Heart left ventricle (tissue), 13 donors: ENCODE measurements at regions not wholly inside any gene's neighbourhood (a gene's known extent, or its start where the extent isn't known, plus 50 kb on each side); places are given as distances from the start of the nearest gene placed in this dataset.

Experiments used
- POLR2A ChIP-seq, 2 donors: fragments of 450-650 bp; IDR thresholded peaks; one replicate each; pipeline ENCODE4 v1.6.1; 2017; ENCODE audit warnings: antibody characterized with exemption in 2 of 2, mild to moderate bottlenecking in 2 of 2, moderate library complexity in 2 of 2
- TF ChIP-seq, protein P1 (sequence below), 12 donors: fragments of 200-600 bp; sonication (generic) in 4 of 12; IDR thresholded peaks; one replicate each; pipeline versions ENCODE4 v1.5.0 to v1.8.0; 2018 to 2022; ENCODE audit warnings: antibody characterized with exemption in 12 of 12, mild to moderate bottlenecking in 5 of 12
- donor health status: ischemic (EF 13 %, LVEDD 7.1; RV severe dilation, severe dysfunction).
- donor health status: DM: no; HTN: yes; CAD: no.
- donor health status: DM: no; HTN: no; CAD: no.
- donor health status: ischemic (EF 25% LVEDD 6.9; RV normal size, moderate dysfunction).
- donor health status: ischemic (EF 25% LVEDD 5.7; RV mildly dilated, moderate dysfunction).
- donor health status: ischemic (EF 35%, LVEDD 5.7; RV mildly dilated, moderate dysfunction).
- donor health status: nonischemic (EF 11% LVEDD 7.7; RV severe dilation, severe dysfunction).
- donor health status: DM: yes; HTN: yes; CAD: no.
- donor health status: PGD.
- donor health status: ischemic (EF 29% LVEDD 5.4; RV normal size, mild dysfunction).
- donor health status: nonischemic (EF 23%, LVEDD 6.1; RV moderate dilation, normal function).

DNA sequence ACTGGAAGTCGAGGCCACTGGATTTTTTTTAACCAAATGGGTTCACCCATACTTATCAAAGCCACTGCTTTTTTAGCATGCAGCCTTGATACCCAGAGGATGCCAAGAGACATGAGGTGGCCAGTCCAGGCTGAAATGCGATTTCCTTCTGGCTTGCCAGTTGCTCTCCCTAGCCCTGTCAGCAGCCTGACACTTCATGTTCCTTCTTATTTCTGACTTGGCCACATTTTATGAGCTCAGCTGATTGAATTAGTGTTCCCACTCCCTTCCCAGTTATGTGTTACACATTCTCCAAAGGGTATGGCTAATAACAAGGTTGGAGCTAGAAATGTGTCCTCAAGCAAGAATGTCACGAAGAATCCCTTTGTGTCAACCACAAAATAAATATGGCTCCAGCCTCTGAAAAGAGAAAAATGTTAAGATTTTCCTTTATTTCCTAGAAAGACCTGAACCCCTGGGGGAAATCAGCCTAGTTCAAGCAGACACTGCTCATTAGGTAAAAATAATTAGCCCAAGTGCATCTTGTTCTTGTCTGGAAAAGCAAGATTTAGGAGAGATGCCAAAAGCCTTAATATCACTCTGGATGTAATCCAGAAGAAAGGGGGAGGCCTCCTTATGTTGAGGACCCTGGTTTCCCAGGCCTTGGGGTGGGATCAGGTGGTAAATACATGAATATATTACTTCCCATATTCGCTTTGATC, 121.7 kb upstream of the TACR1 start:
- TF ChIP-seq, protein P1, sequence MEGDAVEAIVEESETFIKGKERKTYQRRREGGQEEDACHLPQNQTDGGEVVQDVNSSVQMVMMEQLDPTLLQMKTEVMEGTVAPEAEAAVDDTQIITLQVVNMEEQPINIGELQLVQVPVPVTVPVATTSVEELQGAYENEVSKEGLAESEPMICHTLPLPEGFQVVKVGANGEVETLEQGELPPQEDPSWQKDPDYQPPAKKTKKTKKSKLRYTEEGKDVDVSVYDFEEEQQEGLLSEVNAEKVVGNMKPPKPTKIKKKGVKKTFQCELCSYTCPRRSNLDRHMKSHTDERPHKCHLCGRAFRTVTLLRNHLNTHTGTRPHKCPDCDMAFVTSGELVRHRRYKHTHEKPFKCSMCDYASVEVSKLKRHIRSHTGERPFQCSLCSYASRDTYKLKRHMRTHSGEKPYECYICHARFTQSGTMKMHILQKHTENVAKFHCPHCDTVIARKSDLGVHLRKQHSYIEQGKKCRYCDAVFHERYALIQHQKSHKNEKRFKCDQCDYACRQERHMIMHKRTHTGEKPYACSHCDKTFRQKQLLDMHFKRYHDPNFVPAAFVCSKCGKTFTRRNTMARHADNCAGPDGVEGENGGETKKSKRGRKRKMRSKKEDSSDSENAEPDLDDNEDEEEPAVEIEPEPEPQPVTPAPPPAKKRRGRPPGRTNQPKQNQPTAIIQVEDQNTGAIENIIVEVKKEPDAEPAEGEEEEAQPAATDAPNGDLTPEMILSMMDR (IDR thresholded peaks at IDR 0.05), result no peak
- no peak for TF ChIP-seq POLR2A (IDR thresholded peaks at IDR 0.05)
